ENCODE measurements at regions not wholly inside any gene's neighbourhood (a gene's known extent, or its start where the extent isn't known, plus 50 kb on each side); places are given as distances from the start of the nearest gene placed in this dataset.

- FAIRE-seq (no peak), DNase-seq (ENCODE audit: insufficient read length, low spot score) (no peak)
- TF ChIP-seq POLR2A (IDR thresholded peaks at IDR 0.05; ENCODE audit: low read depth, low read length) (no peak), TAF1 (IDR thresholded peaks at IDR 0.05; ENCODE audit: low read depth, low read length) (no peak), PAX5 (IDR thresholded peaks at IDR 0.05; ENCODE audit: insufficient read depth, low read length, severe bottlenecking) (no peak), POU2F2 (IDR thresholded peaks at IDR 0.05; ENCODE audit: low read depth, low read length) (no peak), SPI1 (IDR thresholded peaks at IDR 0.05; ENCODE audit: low read depth, low read length) (no peak), POLR2AphosphoS5 (IDR thresholded peaks at IDR 0.05; ENCODE audit: low read depth, low read length) (no peak)
Measured at GRCh38 chr1:53388963-53389362, 61.1 kb upstream of the LRP8 start.

- DNase-seq (ENCODE audit: insufficient read length, low spot score): no peak
- FAIRE-seq: no peak
- TF ChIP-seq POU2F2 (IDR thresholded peaks at IDR 0.05; ENCODE audit: low read depth, low read length): no peak
- TF ChIP-seq TAF1 (IDR thresholded peaks at IDR 0.05; ENCODE audit: low read depth, low read length): no peak
- peak; percentile 91 for TF ChIP-seq SPI1 (IDR thresholded peaks at IDR 0.05; ENCODE audit: low read depth, low read length)
- no peak for TF ChIP-seq POLR2AphosphoS5 (IDR thresholded peaks at IDR 0.05; ENCODE audit: low read depth, low read length)
Measured at GRCh38 chr1:53390261-53390660, 62.4 kb upstream of the LRP8 start.

GRCh38 chr1:53390736-53391135 is 62.9 kb upstream of the LRP8 start:
- DNase-seq (ENCODE audit: insufficient read length, low spot score) (no peak), FAIRE-seq (no peak)
- TF ChIP-seq POU2F2 (IDR thresholded peaks at IDR 0.05; ENCODE audit: low read depth, low read length): no peak
- no peak for TF ChIP-seq TAF1 (IDR thresholded peaks at IDR 0.05; ENCODE audit: low read depth, low read length)
- TF ChIP-seq SPI1 (IDR thresholded peaks at IDR 0.05; ENCODE audit: low read depth, low read length): no peak
- TF ChIP-seq PAX5 (IDR thresholded peaks at IDR 0.05; ENCODE audit: insufficient read depth, low read length, severe bottlenecking): no peak
- no peak for TF ChIP-seq POLR2A (IDR thresholded peaks at IDR 0.05; ENCODE audit: low read depth, low read length)
- TF ChIP-seq POLR2AphosphoS5 (IDR thresholded peaks at IDR 0.05; ENCODE audit: low read depth, low read length): no peak

GRCh38 chr1:53391296-53391695 is 63.4 kb upstream of the LRP8 start:
- no peak for DNase-seq (ENCODE audit: insufficient read length, low spot score)
- no peak for FAIRE-seq
- no peak for TF ChIP-seq POLR2AphosphoS5 (IDR thresholded peaks at IDR 0.05; ENCODE audit: low read depth, low read length)
- TF ChIP-seq POU2F2 (IDR thresholded peaks at IDR 0.05; ENCODE audit: low read depth, low read length): no peak
- no peak for TF ChIP-seq SPI1 (IDR thresholded peaks at IDR 0.05; ENCODE audit: low read depth, low read length)
- TF ChIP-seq TAF1 (IDR thresholded peaks at IDR 0.05; ENCODE audit: low read depth, low read length): no peak
- TF ChIP-seq POLR2A (IDR thresholded peaks at IDR 0.05; ENCODE audit: low read depth, low read length): no peak
- no peak for TF ChIP-seq PAX5 (IDR thresholded peaks at IDR 0.05; ENCODE audit: insufficient read depth, low read length, severe bottlenecking)

GRCh38 chr1:53391982-53392381 is 64.1 kb upstream of the LRP8 start:
- DNase-seq (ENCODE audit: insufficient read length, low spot score): no peak
- TF ChIP-seq SPI1 (IDR thresholded peaks at IDR 0.05; ENCODE audit: low read depth, low read length) (no peak), PAX5 (IDR thresholded peaks at IDR 0.05; ENCODE audit: insufficient read depth, low read length, severe bottlenecking) (no peak), POU2F2 (IDR thresholded peaks at IDR 0.05; ENCODE audit: low read depth, low read length) (no peak), POLR2A (IDR thresholded peaks at IDR 0.05; ENCODE audit: low read depth, low read length) (no peak), POLR2AphosphoS5 (IDR thresholded peaks at IDR 0.05; ENCODE audit: low read depth, low read length) (no peak), TAF1 (IDR thresholded peaks at IDR 0.05; ENCODE audit: low read depth, low read length) (no peak)
- FAIRE-seq: no peak

- no peak for TF ChIP-seq POLR2AphosphoS5 (IDR thresholded peaks at IDR 0.05; ENCODE audit: low read depth, low read length)
- no peak for TF ChIP-seq PAX5 (IDR thresholded peaks at IDR 0.05; ENCODE audit: insufficient read depth, low read length, severe bottlenecking)
- TF ChIP-seq POU2F2 (IDR thresholded peaks at IDR 0.05; ENCODE audit: low read depth, low read length): no peak
- TF ChIP-seq TAF1 (IDR thresholded peaks at IDR 0.05; ENCODE audit: low read depth, low read length): no peak
- TF ChIP-seq SPI1 (IDR thresholded peaks at IDR 0.05; ENCODE audit: low read depth, low read length): no peak
- TF ChIP-seq POLR2A (IDR thresholded peaks at IDR 0.05; ENCODE audit: low read depth, low read length): no peak
- DNase-seq (ENCODE audit: insufficient read length, low spot score) (no peak), FAIRE-seq (no peak)
Measured at GRCh38 chr1:53392460-53392859, 64.6 kb upstream of the LRP8 start.

- FAIRE-seq (peak; percentile 81), DNase-seq (ENCODE audit: insufficient read length, low spot score) (peak; percentile 72)
- no peak for TF ChIP-seq PAX5 (IDR thresholded peaks at IDR 0.05; ENCODE audit: insufficient read depth, low read length, severe bottlenecking)
- no peak for TF ChIP-seq POU2F2 (IDR thresholded peaks at IDR 0.05; ENCODE audit: low read depth, low read length)
- no peak for TF ChIP-seq SPI1 (IDR thresholded peaks at IDR 0.05; ENCODE audit: low read depth, low read length)
- no peak for TF ChIP-seq TAF1 (IDR thresholded peaks at IDR 0.05; ENCODE audit: low read depth, low read length)
- no peak for TF ChIP-seq POLR2A (IDR thresholded peaks at IDR 0.05; ENCODE audit: low read depth, low read length)
- no peak for TF ChIP-seq POLR2AphosphoS5 (IDR thresholded peaks at IDR 0.05; ENCODE audit: low read depth, low read length)
Measured at GRCh38 chr1:53393325-53393792, 65.5 kb upstream of the LRP8 start.

GRCh38 chr1:53394306-53394705 is 64.9 kb upstream of the DMRTB1 start:
- DNase-seq (ENCODE audit: insufficient read length, low spot score) (no peak), FAIRE-seq (no peak)
- no peak for TF ChIP-seq POU2F2 (IDR thresholded peaks at IDR 0.05; ENCODE audit: low read depth, low read length)
- TF ChIP-seq POLR2A (IDR thresholded peaks at IDR 0.05; ENCODE audit: low read depth, low read length): no peak
- TF ChIP-seq SPI1 (IDR thresholded peaks at IDR 0.05; ENCODE audit: low read depth, low read length): no peak
- no peak for TF ChIP-seq TAF1 (IDR thresholded peaks at IDR 0.05; ENCODE audit: low read depth, low read length)
- TF ChIP-seq POLR2AphosphoS5 (IDR thresholded peaks at IDR 0.05; ENCODE audit: low read depth, low read length): no peak
- TF ChIP-seq PAX5 (IDR thresholded peaks at IDR 0.05; ENCODE audit: insufficient read depth, low read length, severe bottlenecking): no peak

- no peak for TF ChIP-seq POU2F2 (IDR thresholded peaks at IDR 0.05; ENCODE audit: low read depth, low read length)
- no peak for TF ChIP-seq TAF1 (IDR thresholded peaks at IDR 0.05; ENCODE audit: low read depth, low read length)
- TF ChIP-seq PAX5 (IDR thresholded peaks at IDR 0.05; ENCODE audit: insufficient read depth, low read length, severe bottlenecking): no peak
- no peak for TF ChIP-seq POLR2A (IDR thresholded peaks at IDR 0.05; ENCODE audit: low read depth, low read length)
- TF ChIP-seq POLR2AphosphoS5 (IDR thresholded peaks at IDR 0.05; ENCODE audit: low read depth, low read length): no peak
- no peak for TF ChIP-seq SPI1 (IDR thresholded peaks at IDR 0.05; ENCODE audit: low read depth, low read length)
- FAIRE-seq (no peak), DNase-seq (ENCODE audit: insufficient read length, low spot score) (no peak)
Measured at GRCh38 chr1:53395671-53396215, 63.5 kb upstream of the DMRTB1 start.

Data from GM12891 (cell line).